ENCODE measurements at regions not wholly inside any gene's neighbourhood (a gene's known extent, or its start where the extent isn't known, plus 50 kb on each side); places are given as distances from the start of the nearest gene placed in this dataset.
"Not testable (repeated sequence)": the region's sequence is repeated elsewhere in the genome, so short reads cannot be mapped to it uniquely, and the experiment has no call there.

DNA sequence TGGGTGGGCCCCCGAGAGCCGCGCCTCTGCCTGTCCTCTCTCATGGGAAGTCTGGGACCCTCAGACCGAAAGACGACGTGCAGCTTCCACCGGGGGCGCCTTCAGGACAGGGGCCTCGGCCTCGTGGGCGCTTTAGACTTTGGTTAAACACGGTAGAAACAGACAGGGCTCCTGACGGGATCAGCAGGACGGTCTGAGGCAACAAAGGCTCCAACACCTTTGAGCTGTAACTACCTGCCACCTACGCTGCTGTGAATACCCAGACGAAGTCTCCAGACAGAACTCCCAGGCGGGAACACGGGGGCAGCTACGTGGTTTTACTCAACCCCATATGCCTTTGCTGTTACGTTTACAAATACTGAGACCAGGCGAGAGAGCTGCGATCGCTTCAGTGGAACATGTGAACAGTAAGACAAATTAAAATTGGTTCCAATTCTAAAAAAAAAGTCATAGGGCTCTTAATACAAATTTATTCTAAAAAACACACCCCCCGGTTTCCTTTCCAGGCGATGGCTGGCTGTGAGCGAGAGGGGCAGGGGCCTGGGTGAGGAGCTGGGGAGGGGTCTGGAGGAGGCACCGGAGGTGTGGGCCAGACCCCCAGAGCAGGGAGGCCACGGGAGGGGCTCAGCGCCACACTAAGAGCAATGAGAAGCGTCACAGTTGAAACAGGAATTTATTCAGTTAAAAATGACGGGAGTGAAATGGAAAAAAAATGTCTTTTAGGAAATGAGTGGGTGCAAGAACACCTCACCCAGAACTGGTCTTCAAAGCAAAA, 453.2 kb downstream of the QKI start:
- TF ChIP-seq, protein P1, sequence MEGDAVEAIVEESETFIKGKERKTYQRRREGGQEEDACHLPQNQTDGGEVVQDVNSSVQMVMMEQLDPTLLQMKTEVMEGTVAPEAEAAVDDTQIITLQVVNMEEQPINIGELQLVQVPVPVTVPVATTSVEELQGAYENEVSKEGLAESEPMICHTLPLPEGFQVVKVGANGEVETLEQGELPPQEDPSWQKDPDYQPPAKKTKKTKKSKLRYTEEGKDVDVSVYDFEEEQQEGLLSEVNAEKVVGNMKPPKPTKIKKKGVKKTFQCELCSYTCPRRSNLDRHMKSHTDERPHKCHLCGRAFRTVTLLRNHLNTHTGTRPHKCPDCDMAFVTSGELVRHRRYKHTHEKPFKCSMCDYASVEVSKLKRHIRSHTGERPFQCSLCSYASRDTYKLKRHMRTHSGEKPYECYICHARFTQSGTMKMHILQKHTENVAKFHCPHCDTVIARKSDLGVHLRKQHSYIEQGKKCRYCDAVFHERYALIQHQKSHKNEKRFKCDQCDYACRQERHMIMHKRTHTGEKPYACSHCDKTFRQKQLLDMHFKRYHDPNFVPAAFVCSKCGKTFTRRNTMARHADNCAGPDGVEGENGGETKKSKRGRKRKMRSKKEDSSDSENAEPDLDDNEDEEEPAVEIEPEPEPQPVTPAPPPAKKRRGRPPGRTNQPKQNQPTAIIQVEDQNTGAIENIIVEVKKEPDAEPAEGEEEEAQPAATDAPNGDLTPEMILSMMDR (IDR thresholded peaks at IDR 0.05; ENCODE audit: insufficient read depth, low read depth, low read length, missing control alignments): no peak
- DNase-seq (ENCODE audit: low read depth): no peak
- no peak overlapping the region for H3K4me3 ChIP-seq (ENCODE audit: low read depth, low read length)

DNA sequence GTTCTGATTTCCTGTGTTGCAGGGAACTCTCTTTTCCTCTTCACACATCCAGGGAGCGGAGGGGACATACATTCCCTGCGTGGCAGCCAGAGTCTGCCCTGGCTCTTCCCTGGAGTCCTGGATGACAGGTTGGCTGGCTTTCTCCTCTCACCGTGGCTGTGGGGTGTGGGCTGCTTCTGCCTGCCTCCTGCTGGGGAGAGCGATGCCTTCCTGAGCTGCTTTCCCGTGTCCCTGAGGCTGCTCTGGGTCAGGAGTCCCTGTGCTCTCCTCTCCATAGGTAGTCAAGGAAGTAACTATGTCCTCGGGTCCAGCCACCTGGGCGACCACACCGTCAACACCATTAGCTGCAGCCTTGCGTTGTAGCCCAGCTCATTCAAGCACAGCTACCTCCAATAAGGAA, 451.7 kb downstream of the QKI start:
- TF ChIP-seq, protein P1 (IDR thresholded peaks at IDR 0.05; ENCODE audit: insufficient read depth, low read depth, low read length, missing control alignments): no peak
- no peak overlapping the region for H3K4me3 ChIP-seq (ENCODE audit: low read depth, low read length)
- no peak for DNase-seq (ENCODE audit: low read depth)

DNA sequence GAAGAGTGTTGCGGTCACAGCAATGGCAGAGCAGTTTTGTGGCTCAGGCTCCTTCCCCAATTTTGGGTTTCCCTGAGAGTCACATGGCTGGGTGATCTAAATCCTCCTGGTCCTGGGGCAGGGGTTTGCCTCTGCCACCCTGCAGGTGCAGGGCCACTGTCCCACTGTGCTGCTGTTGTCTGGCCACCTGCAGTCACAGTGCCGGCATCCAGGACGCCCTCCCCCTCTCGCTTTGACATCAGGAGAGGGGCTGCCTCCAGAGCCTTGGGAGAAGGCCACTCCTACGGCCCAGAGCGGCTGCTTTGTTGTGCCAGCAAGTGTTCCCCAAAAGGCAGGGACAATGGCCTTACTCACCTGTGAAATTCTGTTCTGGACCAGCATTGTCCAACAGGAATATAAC, 449.0 kb downstream of the QKI start:
- TF ChIP-seq, protein P1 (IDR thresholded peaks at IDR 0.05; ENCODE audit: insufficient read depth, low read depth, low read length, missing control alignments): no peak
- DNase-seq (ENCODE audit: low read depth): no peak
- no peak overlapping the region for H3K4me3 ChIP-seq (ENCODE audit: low read depth, low read length)

DNA sequence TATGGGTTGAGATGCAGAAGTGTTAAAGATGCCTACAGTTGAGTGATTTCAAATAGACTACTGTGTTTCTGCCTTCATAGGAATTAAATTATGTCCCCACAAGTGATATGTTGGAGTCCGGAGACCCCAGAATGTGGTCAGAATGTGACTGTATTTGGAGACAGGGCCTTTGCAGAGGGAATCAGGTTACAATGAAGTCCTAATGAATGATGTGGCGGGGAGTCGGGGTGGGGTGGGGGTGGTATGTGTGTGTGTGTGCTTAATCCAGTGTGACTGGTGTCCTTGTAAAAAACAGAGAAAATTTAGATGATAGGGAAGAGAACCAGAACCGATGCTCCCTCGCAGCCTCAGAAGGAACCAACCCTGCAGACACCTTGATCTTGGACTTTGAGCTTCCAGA, 448.2 kb downstream of the QKI start:
- no peak overlapping the region for H3K4me3 ChIP-seq (ENCODE audit: low read depth, low read length)
- no peak for DNase-seq (ENCODE audit: low read depth)
- TF ChIP-seq, protein P1 (IDR thresholded peaks at IDR 0.05; ENCODE audit: insufficient read depth, low read depth, low read length, missing control alignments): no peak

DNA sequence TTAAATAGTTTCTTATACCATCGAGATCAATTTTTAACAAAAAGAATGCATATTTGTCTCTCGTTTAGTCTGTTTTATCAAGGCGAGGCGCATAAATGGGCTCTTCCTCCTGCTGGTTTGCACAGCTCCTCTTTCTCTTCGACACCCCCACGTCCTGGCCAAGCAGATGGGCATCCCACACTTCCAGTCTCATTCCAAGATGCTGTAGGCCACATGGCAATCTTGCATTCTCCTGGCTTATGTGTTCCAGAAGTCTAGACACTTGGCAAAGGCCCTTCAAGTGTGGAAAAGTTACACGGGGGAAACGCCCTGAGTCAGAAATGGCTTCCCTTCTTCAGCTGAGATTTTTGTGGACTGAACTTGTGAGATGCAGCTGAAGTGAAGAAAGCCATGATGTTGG, 447.1 kb downstream of the QKI start:
- TF ChIP-seq, protein P1 (IDR thresholded peaks at IDR 0.05; ENCODE audit: insufficient read depth, low read depth, low read length, missing control alignments): no peak
- no peak overlapping the region for H3K4me3 ChIP-seq (ENCODE audit: low read depth, low read length)
- DNase-seq (ENCODE audit: low read depth): no peak

DNA sequence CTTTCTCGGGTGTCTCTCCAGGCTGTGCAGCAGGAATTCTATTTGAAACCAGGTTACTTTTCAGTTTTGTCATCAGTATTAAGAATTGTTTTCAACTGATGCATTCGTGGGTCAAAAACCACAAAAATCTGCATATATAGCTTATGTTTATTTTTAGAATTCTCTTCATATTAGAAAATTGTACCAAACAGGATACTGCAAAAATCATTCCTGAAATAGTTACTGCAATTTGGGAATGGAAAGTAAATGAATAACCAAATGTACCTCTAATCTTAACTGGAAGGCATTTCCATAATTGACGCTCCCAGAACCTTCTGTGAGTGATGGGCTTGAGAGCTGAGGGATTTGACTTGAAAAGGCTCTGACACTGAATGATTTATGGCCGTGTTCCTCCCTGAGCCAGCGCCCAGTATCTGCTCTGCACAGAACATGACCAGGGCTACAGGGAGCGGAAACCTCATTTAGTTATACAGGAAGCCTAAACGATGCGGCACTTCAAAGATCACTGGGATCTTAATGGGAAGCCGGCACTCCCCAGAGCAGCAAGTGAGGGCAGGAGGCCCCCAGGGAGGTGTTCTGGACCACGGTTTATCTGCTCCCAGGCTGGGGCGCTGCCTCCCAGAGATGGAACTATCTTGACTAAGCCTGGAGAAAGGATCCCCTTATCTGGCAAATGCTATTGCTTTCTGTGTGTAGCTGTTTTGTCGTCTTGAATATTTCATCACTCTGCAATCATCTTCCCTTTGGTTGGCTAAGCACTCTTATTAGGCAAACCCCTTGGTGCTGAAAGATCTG, 446.0 kb downstream of the QKI start:
- no peak overlapping the region for H3K4me3 ChIP-seq (ENCODE audit: low read depth, low read length)
- DNase-seq (ENCODE audit: low read depth): no peak

DNA sequence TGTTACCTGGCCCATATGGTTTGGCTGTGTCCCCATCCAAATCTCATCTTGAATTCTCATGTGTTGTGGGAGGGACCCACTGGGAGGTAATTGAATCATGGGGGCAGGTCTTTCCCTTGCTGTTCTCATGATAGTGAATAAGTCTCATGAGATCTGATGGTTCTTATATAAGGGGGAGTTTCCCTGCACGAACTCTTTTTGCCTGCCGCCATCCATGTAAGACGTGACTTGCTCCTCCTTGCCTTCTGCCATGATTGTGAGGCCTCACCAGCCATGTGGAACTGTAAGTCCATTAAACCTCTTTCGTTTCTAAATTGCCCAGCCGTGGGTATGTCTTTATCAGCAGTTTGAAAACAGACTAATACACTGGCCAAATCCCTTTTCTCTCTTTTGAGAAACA, 444.4 kb downstream of the QKI start:
- not testable (repeated sequence) for DNase-seq (ENCODE audit: low read depth); H3K4me3 ChIP-seq (ENCODE audit: low read depth, low read length)

More for the DNA sequence above, 446.0 kb downstream of the QKI start:
- TF ChIP-seq, protein P1 (IDR thresholded peaks at IDR 0.05; ENCODE audit: insufficient read depth, low read depth, low read length, missing control alignments): no peak
